Glutamatergic neuron (in vitro differentiated cells): ENCODE measurements at regions not wholly inside any gene's neighbourhood (a gene's known extent, or its start where the extent isn't known, plus 50 kb on each side); places are given as distances from the start of the nearest gene placed in this dataset.

Source experiments
- DNase-seq: peaks from one replicate; pipeline ENCODE4 v3.0.0; 2022
- H3K27ac Mint-ChIP-seq: one replicate; pipeline ENCODE4 v1.8.0; 2020; ENCODE audit warnings: mild to moderate bottlenecking, mixed read lengths, inconsistent platforms; ENCODE audit not compliant: unreplicated experiment
- H3K27me3 Mint-ChIP-seq: one replicate; pipeline ENCODE4 v1.8.0; 2020; ENCODE audit warnings: mild to moderate bottlenecking, moderate library complexity, mixed read lengths, inconsistent platforms; ENCODE audit not compliant: unreplicated experiment
- H3K36me3 Mint-ChIP-seq: one replicate; pipeline ENCODE4 v1.8.0; 2020; ENCODE audit warnings: mild to moderate bottlenecking, mixed read lengths, inconsistent platforms; ENCODE audit not compliant: unreplicated experiment
- H3K4me1 Mint-ChIP-seq: one replicate; pipeline ENCODE4 v1.8.0; 2020; ENCODE audit warnings: mild to moderate bottlenecking, low read depth, mixed read lengths, inconsistent platforms; ENCODE audit not compliant: unreplicated experiment
- H3K4me3 Mint-ChIP-seq: one replicate; pipeline ENCODE4 v1.8.0; 2020; ENCODE audit warnings: mild to moderate bottlenecking, mixed read lengths, inconsistent platforms; ENCODE audit not compliant: unreplicated experiment
- H3K9me3 Mint-ChIP-seq: one replicate; pipeline ENCODE4 v1.8.0; 2020; ENCODE audit warnings: mild to moderate bottlenecking, moderate library complexity, mixed read lengths, inconsistent platforms; ENCODE audit not compliant: unreplicated experiment
- TF ChIP-seq, protein P1 (sequence below): fragments of 200-600 bp; sonication (generic); IDR thresholded peaks from one replicate; pipeline ENCODE4 v1.5.0; 2021; ENCODE audit not compliant: partially characterized antibody, unreplicated experiment

DNA sequence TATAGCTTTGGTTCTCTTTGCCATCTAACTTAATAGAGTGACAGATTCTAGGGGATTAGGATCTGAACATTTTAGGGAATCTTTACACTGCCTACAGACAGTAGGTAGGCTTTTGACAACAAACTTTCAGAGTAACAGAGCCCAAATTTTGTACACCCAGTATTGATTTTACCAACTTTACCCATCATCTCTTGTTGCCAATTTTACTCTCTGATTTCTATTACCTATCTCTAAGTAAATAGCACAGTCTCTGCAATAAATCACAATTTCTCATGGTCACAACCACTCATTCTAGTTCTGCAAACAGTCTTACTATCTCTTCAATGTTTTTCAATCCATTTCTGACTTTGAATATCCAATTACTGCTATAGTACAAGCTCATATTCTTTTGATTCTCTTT lies 1097.6 kb upstream of the PHF14 start:
- no peak overlapping the region for H3K4me3 Mint-ChIP-seq
- H3K4me1 Mint-ChIP-seq, result no peaks in the 10 kb centered on the region
- no peaks in the 10 kb centered on the region for H3K27me3 Mint-ChIP-seq
- TF ChIP-seq, protein P1, sequence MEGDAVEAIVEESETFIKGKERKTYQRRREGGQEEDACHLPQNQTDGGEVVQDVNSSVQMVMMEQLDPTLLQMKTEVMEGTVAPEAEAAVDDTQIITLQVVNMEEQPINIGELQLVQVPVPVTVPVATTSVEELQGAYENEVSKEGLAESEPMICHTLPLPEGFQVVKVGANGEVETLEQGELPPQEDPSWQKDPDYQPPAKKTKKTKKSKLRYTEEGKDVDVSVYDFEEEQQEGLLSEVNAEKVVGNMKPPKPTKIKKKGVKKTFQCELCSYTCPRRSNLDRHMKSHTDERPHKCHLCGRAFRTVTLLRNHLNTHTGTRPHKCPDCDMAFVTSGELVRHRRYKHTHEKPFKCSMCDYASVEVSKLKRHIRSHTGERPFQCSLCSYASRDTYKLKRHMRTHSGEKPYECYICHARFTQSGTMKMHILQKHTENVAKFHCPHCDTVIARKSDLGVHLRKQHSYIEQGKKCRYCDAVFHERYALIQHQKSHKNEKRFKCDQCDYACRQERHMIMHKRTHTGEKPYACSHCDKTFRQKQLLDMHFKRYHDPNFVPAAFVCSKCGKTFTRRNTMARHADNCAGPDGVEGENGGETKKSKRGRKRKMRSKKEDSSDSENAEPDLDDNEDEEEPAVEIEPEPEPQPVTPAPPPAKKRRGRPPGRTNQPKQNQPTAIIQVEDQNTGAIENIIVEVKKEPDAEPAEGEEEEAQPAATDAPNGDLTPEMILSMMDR, result no peak
- H3K9me3 Mint-ChIP-seq, result peaks cover 2% of the 10 kb centered on the region
- no peak overlapping the region for H3K27ac Mint-ChIP-seq
- no peaks in the 10 kb centered on the region for H3K36me3 Mint-ChIP-seq
- DNase-seq, result no peak

DNA sequence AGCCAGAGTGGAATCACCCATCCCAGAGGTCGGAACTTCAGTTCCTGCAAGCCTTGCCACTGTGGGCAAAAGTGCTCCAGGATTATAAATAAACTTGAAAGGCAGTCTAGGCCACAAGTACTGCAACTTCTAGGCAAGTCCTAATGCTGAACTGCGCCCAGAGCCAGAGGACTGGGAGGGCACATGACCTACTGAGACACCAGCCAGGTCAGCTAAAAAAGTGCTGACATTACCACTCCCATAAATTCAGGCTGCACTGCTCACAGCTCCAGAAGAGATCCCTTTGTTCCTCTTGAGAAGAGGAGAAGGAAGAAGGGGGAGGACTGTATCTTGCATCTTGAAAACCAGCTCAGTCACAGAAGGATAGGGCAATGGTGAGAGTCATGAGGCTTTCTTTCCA lies 1084.1 kb upstream of the PHF14 start:
- Mint-ChIP-seq H3K27me3 (no peaks in the 10 kb centered on the region), H3K9me3 (peaks cover 2% of the 10 kb centered on the region), H3K36me3 (peaks cover 4% of the 10 kb centered on the region), H3K4me3 (no peak overlapping the region), H3K4me1 (no peaks in the 10 kb centered on the region), H3K27ac (no peak overlapping the region)
- TF ChIP-seq, protein P1, result no peak
- DNase-seq, result no peak

DNA sequence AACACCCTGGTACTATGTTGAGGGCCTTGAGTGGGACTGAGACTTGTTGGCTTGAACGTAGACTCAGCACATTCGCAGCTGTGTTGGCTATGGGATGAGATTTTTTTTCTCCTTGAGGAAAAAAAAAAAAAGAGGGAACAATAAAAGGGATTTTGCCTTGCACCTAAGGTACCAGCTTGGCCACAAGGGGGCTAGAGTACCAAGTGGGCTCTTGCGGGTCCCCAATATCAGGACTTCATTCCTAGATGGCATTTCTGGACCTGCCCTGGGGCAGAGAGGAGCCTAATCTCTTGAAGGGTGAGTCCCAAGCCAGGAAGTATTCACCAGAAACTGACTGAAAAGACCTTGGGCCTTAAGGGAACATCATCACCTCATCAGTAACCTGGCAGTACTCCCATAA lies 1083.6 kb upstream of the PHF14 start:
- TF ChIP-seq, protein P1, result no peak
- no peaks in the 10 kb centered on the region for H3K27me3 Mint-ChIP-seq
- peaks cover 2% of the 10 kb centered on the region for H3K9me3 Mint-ChIP-seq
- no peak overlapping the region for H3K4me3 Mint-ChIP-seq
- DNase-seq, result no peak
- peaks cover 4% of the 10 kb centered on the region for H3K36me3 Mint-ChIP-seq
- H3K4me1 Mint-ChIP-seq, result no peaks in the 10 kb centered on the region
- no peak overlapping the region for H3K27ac Mint-ChIP-seq

DNA sequence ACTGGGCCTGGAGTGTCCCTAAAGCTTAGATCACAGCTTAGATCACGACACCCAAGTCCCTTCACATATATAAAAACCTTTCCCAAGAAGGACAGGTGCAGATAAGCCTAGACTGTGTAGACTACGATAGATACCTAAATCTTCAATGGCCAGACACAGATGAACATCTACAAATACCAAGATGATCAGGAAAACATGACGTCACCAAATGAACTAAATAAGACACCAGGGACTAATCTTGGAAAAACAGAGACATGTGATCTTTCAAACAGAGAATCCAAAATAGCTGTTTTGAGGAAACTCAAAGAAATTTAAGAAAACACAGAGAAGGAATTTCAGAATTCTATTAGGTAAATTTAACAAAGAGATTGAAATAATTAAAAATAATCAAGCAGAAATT lies 1082.6 kb upstream of the PHF14 start:
- TF ChIP-seq, protein P1, result no peak
- no peak for DNase-seq
- H3K27ac Mint-ChIP-seq, result no peak overlapping the region
- H3K4me3 Mint-ChIP-seq, result no peak overlapping the region
- peaks cover 4% of the 10 kb centered on the region for H3K9me3 Mint-ChIP-seq
- H3K4me1 Mint-ChIP-seq, result no peaks in the 10 kb centered on the region
- H3K36me3 Mint-ChIP-seq, result peaks cover 9% of the 10 kb centered on the region
- H3K27me3 Mint-ChIP-seq, result no peaks in the 10 kb centered on the region

DNA sequence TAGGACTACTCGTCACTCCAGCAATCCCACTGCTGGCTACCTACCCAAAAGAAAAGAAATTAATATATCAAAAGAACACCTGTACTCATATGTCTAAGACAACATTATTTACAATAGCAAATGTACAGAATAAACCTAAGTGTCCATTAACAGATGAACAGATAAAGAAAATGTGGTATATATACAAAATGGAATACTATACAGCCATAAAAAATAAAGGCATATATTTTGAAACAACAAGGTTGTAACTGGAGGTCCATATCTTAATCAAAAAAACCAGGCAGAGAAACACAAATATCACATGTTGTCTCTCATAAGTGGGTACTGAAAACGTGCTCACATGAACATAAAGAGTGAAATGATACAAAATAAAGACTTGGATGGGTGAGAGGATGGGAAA lies 1073.3 kb upstream of the PHF14 start:
- H3K4me3 Mint-ChIP-seq, result no peak overlapping the region
- H3K27ac Mint-ChIP-seq, result no peak overlapping the region
- H3K9me3 Mint-ChIP-seq, result peaks cover 2% of the 10 kb centered on the region
- peaks cover 4% of the 10 kb centered on the region for H3K36me3 Mint-ChIP-seq
- no peaks in the 10 kb centered on the region for H3K27me3 Mint-ChIP-seq
- no peak for DNase-seq
- TF ChIP-seq, protein P1, result no peak
- H3K4me1 Mint-ChIP-seq, result no peaks in the 10 kb centered on the region
